ENCODE measurements at regions not wholly inside any gene's neighbourhood (a gene's known extent, or its start where the extent isn't known, plus 50 kb on each side); places are given as distances from the start of the nearest gene placed in this dataset.

DNA sequence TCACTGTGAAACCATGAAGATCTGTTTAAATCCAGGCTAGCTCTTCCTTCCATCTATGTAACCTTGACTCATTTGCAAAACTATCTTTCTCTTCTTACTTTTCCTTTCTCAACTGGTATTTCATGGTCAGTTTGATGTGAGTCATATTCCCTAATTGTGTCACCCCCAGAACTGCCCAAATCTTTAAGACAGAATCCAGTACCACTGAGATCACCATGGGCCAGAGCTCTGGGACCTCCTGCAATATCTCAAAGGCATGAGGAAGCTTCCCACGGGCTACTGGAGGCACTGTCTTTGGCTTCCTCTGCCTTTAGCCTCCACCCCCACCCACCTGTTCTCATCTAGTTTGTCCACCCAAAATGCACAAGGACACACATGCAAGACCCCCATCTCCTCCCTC lies 274.4 kb upstream of the FMN2 start:
- H3K4me1 ChIP-seq (ENCODE audit: insufficient read depth, low read length), result peaks cover 4% of the 10 kb centered on the region
- no peaks in the 10 kb centered on the region for H3K36me3 ChIP-seq (ENCODE audit: insufficient read depth, low read length)
- H3K27me3 ChIP-seq (ENCODE audit: insufficient read depth, low read length), result no peaks in the 10 kb centered on the region
- TF ChIP-seq, protein P1, sequence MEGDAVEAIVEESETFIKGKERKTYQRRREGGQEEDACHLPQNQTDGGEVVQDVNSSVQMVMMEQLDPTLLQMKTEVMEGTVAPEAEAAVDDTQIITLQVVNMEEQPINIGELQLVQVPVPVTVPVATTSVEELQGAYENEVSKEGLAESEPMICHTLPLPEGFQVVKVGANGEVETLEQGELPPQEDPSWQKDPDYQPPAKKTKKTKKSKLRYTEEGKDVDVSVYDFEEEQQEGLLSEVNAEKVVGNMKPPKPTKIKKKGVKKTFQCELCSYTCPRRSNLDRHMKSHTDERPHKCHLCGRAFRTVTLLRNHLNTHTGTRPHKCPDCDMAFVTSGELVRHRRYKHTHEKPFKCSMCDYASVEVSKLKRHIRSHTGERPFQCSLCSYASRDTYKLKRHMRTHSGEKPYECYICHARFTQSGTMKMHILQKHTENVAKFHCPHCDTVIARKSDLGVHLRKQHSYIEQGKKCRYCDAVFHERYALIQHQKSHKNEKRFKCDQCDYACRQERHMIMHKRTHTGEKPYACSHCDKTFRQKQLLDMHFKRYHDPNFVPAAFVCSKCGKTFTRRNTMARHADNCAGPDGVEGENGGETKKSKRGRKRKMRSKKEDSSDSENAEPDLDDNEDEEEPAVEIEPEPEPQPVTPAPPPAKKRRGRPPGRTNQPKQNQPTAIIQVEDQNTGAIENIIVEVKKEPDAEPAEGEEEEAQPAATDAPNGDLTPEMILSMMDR (IDR thresholded peaks at IDR 0.05; ENCODE audit: extremely low read depth, low read depth, low read length), result no peak
- no peak overlapping the region for H2AFZ ChIP-seq (ENCODE audit: low read length)
- H3K27ac ChIP-seq (ENCODE audit: low read depth, low read length), result no peak overlapping the region
- no peaks in the 10 kb centered on the region for H3K79me2 ChIP-seq (ENCODE audit: insufficient read depth, low read length)
- no peak for DNase-seq (ENCODE audit: insufficient read length, low spot score, missing footprints)
- H4K20me1 ChIP-seq (ENCODE audit: insufficient read depth, low read length), result no peaks in the 10 kb centered on the region
- no peak overlapping the region for H3K4me2 ChIP-seq (ENCODE audit: insufficient read depth, low read length)
- H3K4me3 ChIP-seq (ENCODE audit: insufficient read depth, low read length), result no peak overlapping the region
- H3K9me3 ChIP-seq (ENCODE audit: low read depth, low read length), result no peaks in the 10 kb centered on the region

DNA sequence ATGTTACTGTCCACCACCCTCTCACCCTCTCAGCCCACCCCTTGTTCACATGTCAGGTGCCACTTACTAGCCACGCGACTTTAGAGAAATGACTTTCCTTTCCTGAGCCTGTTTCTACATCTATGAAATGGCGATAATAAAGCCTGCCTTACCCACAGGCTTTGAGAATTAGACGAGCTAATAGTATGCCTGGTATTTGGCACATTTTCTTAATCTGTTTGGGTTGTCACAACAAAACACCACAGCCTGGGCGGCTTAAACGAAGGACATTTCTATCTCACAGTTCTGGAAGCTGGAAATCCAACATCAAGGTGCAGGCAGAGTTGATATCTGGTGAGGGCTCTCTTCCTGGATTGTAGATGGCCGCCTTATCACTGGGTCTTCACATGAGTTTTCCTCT lies 273.9 kb upstream of the FMN2 start:
- no peaks in the 10 kb centered on the region for H3K27me3 ChIP-seq (ENCODE audit: insufficient read depth, low read length)
- no peak overlapping the region for H3K4me2 ChIP-seq (ENCODE audit: insufficient read depth, low read length)
- no peak overlapping the region for H2AFZ ChIP-seq (ENCODE audit: low read length)
- peaks cover 4% of the 10 kb centered on the region for H3K4me1 ChIP-seq (ENCODE audit: insufficient read depth, low read length)
- TF ChIP-seq, protein P1 (IDR thresholded peaks at IDR 0.05; ENCODE audit: extremely low read depth, low read depth, low read length), result no peak
- H3K79me2 ChIP-seq (ENCODE audit: insufficient read depth, low read length), result no peaks in the 10 kb centered on the region
- H3K4me3 ChIP-seq (ENCODE audit: insufficient read depth, low read length), result no peak overlapping the region
- H3K9me3 ChIP-seq (ENCODE audit: low read depth, low read length), result no peaks in the 10 kb centered on the region
- no peaks in the 10 kb centered on the region for H3K36me3 ChIP-seq (ENCODE audit: insufficient read depth, low read length)
- no peaks in the 10 kb centered on the region for H4K20me1 ChIP-seq (ENCODE audit: insufficient read depth, low read length)
- no peak for DNase-seq (ENCODE audit: insufficient read length, low spot score, missing footprints)
- no peak overlapping the region for H3K27ac ChIP-seq (ENCODE audit: low read depth, low read length)

DNA sequence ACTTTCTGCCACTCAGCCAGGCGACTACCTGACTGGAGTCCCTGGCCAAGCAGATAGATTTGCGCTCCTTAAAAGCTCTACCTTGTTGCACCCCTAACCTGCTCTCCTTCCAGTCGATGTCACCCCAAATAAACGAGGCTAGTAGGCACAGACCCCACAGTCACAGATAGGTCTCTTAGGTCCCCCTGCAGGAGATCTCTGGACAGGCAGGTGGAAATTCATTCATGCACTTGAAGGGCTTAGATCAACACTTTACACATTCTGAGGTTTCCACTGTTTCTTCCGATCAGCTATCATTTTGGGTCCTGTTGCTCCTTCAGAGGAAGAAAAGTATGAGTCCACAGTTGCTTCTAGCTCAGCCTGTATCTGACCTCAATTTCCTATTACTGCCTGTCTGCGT lies 272.6 kb upstream of the FMN2 start:
- Histone ChIP-seq H3K36me3 (ENCODE audit: insufficient read depth, low read length) (no peaks in the 10 kb centered on the region), H3K4me3 (ENCODE audit: insufficient read depth, low read length) (no peak overlapping the region), H3K9me3 (ENCODE audit: low read depth, low read length) (no peaks in the 10 kb centered on the region), H3K79me2 (ENCODE audit: insufficient read depth, low read length) (no peaks in the 10 kb centered on the region), H2AFZ (ENCODE audit: low read length) (no peak overlapping the region), H4K20me1 (ENCODE audit: insufficient read depth, low read length) (no peaks in the 10 kb centered on the region), H3K4me1 (ENCODE audit: insufficient read depth, low read length) (peaks cover 4% of the 10 kb centered on the region), H3K27ac (ENCODE audit: low read depth, low read length) (no peak overlapping the region), H3K27me3 (ENCODE audit: insufficient read depth, low read length) (no peaks in the 10 kb centered on the region), H3K4me2 (ENCODE audit: insufficient read depth, low read length) (no peak overlapping the region)
- TF ChIP-seq, protein P1 (IDR thresholded peaks at IDR 0.05; ENCODE audit: extremely low read depth, low read depth, low read length), result no peak
- DNase-seq (ENCODE audit: insufficient read length, low spot score, missing footprints), result no peak

DNA sequence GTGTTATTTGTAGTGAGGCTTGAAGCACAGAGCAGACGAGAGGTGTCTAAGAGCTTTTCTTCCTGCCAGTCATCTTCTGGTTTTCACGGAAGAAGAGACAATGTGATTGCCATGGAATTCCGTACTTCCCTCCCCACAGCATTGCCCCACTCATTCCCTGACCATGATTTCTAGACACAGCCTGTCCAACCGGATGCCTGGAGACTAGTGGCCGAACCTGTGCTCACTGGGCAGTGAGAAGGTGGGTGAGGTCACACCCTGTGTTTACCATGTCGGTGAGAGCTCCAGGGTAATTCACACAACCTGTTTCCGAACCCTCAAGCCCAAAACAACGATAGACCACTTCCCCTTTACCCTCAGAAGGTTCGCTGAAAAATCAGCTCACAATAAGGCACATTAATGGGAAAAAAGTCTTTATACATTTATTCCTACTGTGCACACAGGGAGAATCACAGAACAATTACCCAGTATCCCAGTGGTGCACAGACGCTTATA lies 271.9 kb upstream of the FMN2 start:
- Histone ChIP-seq H3K4me1 (ENCODE audit: insufficient read depth, low read length) (peaks cover 4% of the 10 kb centered on the region), H3K4me2 (ENCODE audit: insufficient read depth, low read length) (no peak overlapping the region), H4K20me1 (ENCODE audit: insufficient read depth, low read length) (no peaks in the 10 kb centered on the region), H2AFZ (ENCODE audit: low read length) (no peak overlapping the region), H3K9me3 (ENCODE audit: low read depth, low read length) (no peaks in the 10 kb centered on the region), H3K36me3 (ENCODE audit: insufficient read depth, low read length) (no peaks in the 10 kb centered on the region), H3K4me3 (ENCODE audit: insufficient read depth, low read length) (no peak overlapping the region), H3K27ac (ENCODE audit: low read depth, low read length) (no peak overlapping the region), H3K79me2 (ENCODE audit: insufficient read depth, low read length) (no peaks in the 10 kb centered on the region), H3K27me3 (ENCODE audit: insufficient read depth, low read length) (no peaks in the 10 kb centered on the region)
- DNase-seq (ENCODE audit: insufficient read length, low spot score, missing footprints), result no peak
- TF ChIP-seq, protein P1 (IDR thresholded peaks at IDR 0.05; ENCODE audit: extremely low read depth, low read depth, low read length), result no peak

Measured in osteoblast (primary cell).